ENCODE measurements at regions not wholly inside any gene's neighbourhood (a gene's known extent, or its start where the extent isn't known, plus 50 kb on each side); places are given as distances from the start of the nearest gene placed in this dataset.
A peak's percentile ranks its signal among the peaks of the same experiment; 100 is the strongest.

- Histone ChIP-seq H3K27ac (ENCODE audit: insufficient read depth, low read depth, low read length, poor library complexity, severe bottlenecking) (peak overlapping the region; percentile 65), H3K27me3 (ENCODE audit: control insufficient read depth, insufficient read depth, low read length, poor library complexity, severe bottlenecking) (no peaks in the 10 kb centered on the region), H3K36me3 (ENCODE audit: control insufficient read depth, insufficient read depth, low read length) (no peaks in the 10 kb centered on the region), H3K4me3 (ENCODE audit: insufficient read depth, low read depth, low read length) (no peak overlapping the region), H3K4me1 (ENCODE audit: control insufficient read depth, insufficient read depth, low read length) (peaks cover 6% of the 10 kb centered on the region), H3K9me3 (ENCODE audit: control insufficient read depth, low read length) (no peaks in the 10 kb centered on the region)
- 62 to 63% methylated on average over 17 of the region's 17 CpGs for WGBS, 2 experiments
Observed at GRCh38 chr10:3482200-3482993, 302.6 kb downstream of the KLF6 start.

- whole genome bisulfite sequencing, 2 experiments = 91 to 96% methylated on average over 8 of the region's 8 CpGs
- Histone ChIP-seq H3K27ac (ENCODE audit: insufficient read depth, low read depth, low read length, poor library complexity, severe bottlenecking) (no peak overlapping the region), H3K27me3 (ENCODE audit: control insufficient read depth, insufficient read depth, low read length, poor library complexity, severe bottlenecking) (no peaks in the 10 kb centered on the region), H3K4me3 (ENCODE audit: insufficient read depth, low read depth, low read length) (no peak overlapping the region), H3K9me3 (ENCODE audit: control insufficient read depth, low read length) (no peaks in the 10 kb centered on the region), H3K4me1 (ENCODE audit: control insufficient read depth, insufficient read depth, low read length) (peaks cover 7% of the 10 kb centered on the region), H3K36me3 (ENCODE audit: control insufficient read depth, insufficient read depth, low read length) (no peaks in the 10 kb centered on the region)
Observed at GRCh38 chr10:3481496-3481895, 303.5 kb downstream of the KLF6 start.

- Histone ChIP-seq H3K4me3 (ENCODE audit: insufficient read depth, low read depth, low read length) (no peak overlapping the region), H3K4me1 (ENCODE audit: control insufficient read depth, insufficient read depth, low read length) (peaks cover 9% of the 10 kb centered on the region), H3K36me3 (ENCODE audit: control insufficient read depth, insufficient read depth, low read length) (no peaks in the 10 kb centered on the region), H3K9me3 (ENCODE audit: control insufficient read depth, low read length) (no peaks in the 10 kb centered on the region), H3K27me3 (ENCODE audit: control insufficient read depth, insufficient read depth, low read length, poor library complexity, severe bottlenecking) (no peaks in the 10 kb centered on the region), H3K27ac (ENCODE audit: insufficient read depth, low read depth, low read length, poor library complexity, severe bottlenecking) (no peak overlapping the region)
Observed at GRCh38 chr10:3480990-3481315, 304.1 kb downstream of the KLF6 start.

GRCh38 chr10:3480281-3480989 is 304.6 kb downstream of the KLF6 start:
- 93 to 94% methylated on average over 8 of the region's 8 CpGs for WGBS, 2 experiments
- H3K9me3 ChIP-seq (ENCODE audit: control insufficient read depth, low read length) = no peaks in the 10 kb centered on the region
- peaks cover 9% of the 10 kb centered on the region for H3K4me1 ChIP-seq (ENCODE audit: control insufficient read depth, insufficient read depth, low read length)
- H3K4me3 ChIP-seq (ENCODE audit: insufficient read depth, low read depth, low read length) = no peak overlapping the region
- H3K36me3 ChIP-seq (ENCODE audit: control insufficient read depth, insufficient read depth, low read length) = no peaks in the 10 kb centered on the region
- H3K27ac ChIP-seq (ENCODE audit: insufficient read depth, low read depth, low read length, poor library complexity, severe bottlenecking) = no peak overlapping the region
- no peaks in the 10 kb centered on the region for H3K27me3 ChIP-seq (ENCODE audit: control insufficient read depth, insufficient read depth, low read length, poor library complexity, severe bottlenecking)

GRCh38 chr10:3478632-3479240 is 306.2 kb upstream of the PITRM1 start:
- no peak overlapping the region for H3K4me3 ChIP-seq (ENCODE audit: insufficient read depth, low read depth, low read length)
- peaks cover 9% of the 10 kb centered on the region for H3K4me1 ChIP-seq (ENCODE audit: control insufficient read depth, insufficient read depth, low read length)
- H3K36me3 ChIP-seq (ENCODE audit: control insufficient read depth, insufficient read depth, low read length) = no peaks in the 10 kb centered on the region
- no peaks in the 10 kb centered on the region for H3K9me3 ChIP-seq (ENCODE audit: control insufficient read depth, low read length)
- 94 to 96% methylated on average over 7 of the region's 7 CpGs for WGBS, 2 experiments
- no peak overlapping the region for H3K27ac ChIP-seq (ENCODE audit: insufficient read depth, low read depth, low read length, poor library complexity, severe bottlenecking)
- H3K27me3 ChIP-seq (ENCODE audit: control insufficient read depth, insufficient read depth, low read length, poor library complexity, severe bottlenecking) = no peaks in the 10 kb centered on the region

GRCh38 chr10:3478153-3478552 is 305.6 kb upstream of the PITRM1 start:
- Histone ChIP-seq H3K36me3 (ENCODE audit: control insufficient read depth, insufficient read depth, low read length) (no peaks in the 10 kb centered on the region), H3K9me3 (ENCODE audit: control insufficient read depth, low read length) (no peaks in the 10 kb centered on the region), H3K4me3 (ENCODE audit: insufficient read depth, low read depth, low read length) (no peak overlapping the region), H3K27me3 (ENCODE audit: control insufficient read depth, insufficient read depth, low read length, poor library complexity, severe bottlenecking) (no peaks in the 10 kb centered on the region), H3K27ac (ENCODE audit: insufficient read depth, low read depth, low read length, poor library complexity, severe bottlenecking) (no peak overlapping the region), H3K4me1 (ENCODE audit: control insufficient read depth, insufficient read depth, low read length) (peaks cover 9% of the 10 kb centered on the region)
- 83 to 95% methylated on average over 1 to 2 of the region's 2 CpGs for WGBS, 2 experiments

- peaks cover 8% of the 10 kb centered on the region for H3K4me1 ChIP-seq (ENCODE audit: control insufficient read depth, insufficient read depth, low read length)
- H3K27me3 ChIP-seq (ENCODE audit: control insufficient read depth, insufficient read depth, low read length, poor library complexity, severe bottlenecking) = no peaks in the 10 kb centered on the region
- H3K36me3 ChIP-seq (ENCODE audit: control insufficient read depth, insufficient read depth, low read length) = no peaks in the 10 kb centered on the region
- no peaks in the 10 kb centered on the region for H3K9me3 ChIP-seq (ENCODE audit: control insufficient read depth, low read length)
- H3K4me3 ChIP-seq (ENCODE audit: insufficient read depth, low read depth, low read length) = no peak overlapping the region
- WGBS, 2 experiments = 79 to 86% methylated on average over 2 to 3 of the region's 3 CpGs
- H3K27ac ChIP-seq (ENCODE audit: insufficient read depth, low read depth, low read length, poor library complexity, severe bottlenecking) = no peak overlapping the region
Observed at GRCh38 chr10:3477683-3478082, 305.1 kb upstream of the PITRM1 start.

- peaks cover 7% of the 10 kb centered on the region for H3K4me1 ChIP-seq (ENCODE audit: control insufficient read depth, insufficient read depth, low read length)
- no peak overlapping the region for H3K27ac ChIP-seq (ENCODE audit: insufficient read depth, low read depth, low read length, poor library complexity, severe bottlenecking)
- WGBS, 2 experiments = 95 to 96% methylated on average over 12 of the region's 12 CpGs
- H3K27me3 ChIP-seq (ENCODE audit: control insufficient read depth, insufficient read depth, low read length, poor library complexity, severe bottlenecking) = no peaks in the 10 kb centered on the region
- no peak overlapping the region for H3K4me3 ChIP-seq (ENCODE audit: insufficient read depth, low read depth, low read length)
- no peaks in the 10 kb centered on the region for H3K9me3 ChIP-seq (ENCODE audit: control insufficient read depth, low read length)
- no peaks in the 10 kb centered on the region for H3K36me3 ChIP-seq (ENCODE audit: control insufficient read depth, insufficient read depth, low read length)
Observed at GRCh38 chr10:3476640-3477448, 304.3 kb upstream of the PITRM1 start.

- Histone ChIP-seq H3K27me3 (ENCODE audit: control insufficient read depth, insufficient read depth, low read length, poor library complexity, severe bottlenecking) (no peaks in the 10 kb centered on the region), H3K4me3 (ENCODE audit: insufficient read depth, low read depth, low read length) (no peak overlapping the region), H3K9me3 (ENCODE audit: control insufficient read depth, low read length) (no peaks in the 10 kb centered on the region), H3K27ac (ENCODE audit: insufficient read depth, low read depth, low read length, poor library complexity, severe bottlenecking) (no peak overlapping the region), H3K36me3 (ENCODE audit: control insufficient read depth, insufficient read depth, low read length) (no peaks in the 10 kb centered on the region), H3K4me1 (ENCODE audit: control insufficient read depth, insufficient read depth, low read length) (peaks cover 12% of the 10 kb centered on the region)
- 82 to 87% methylated on average over 10 of the region's 10 CpGs for WGBS, 2 experiments
Observed at GRCh38 chr10:3476186-3476585, 303.6 kb upstream of the PITRM1 start.

GRCh38 chr10:3475367-3475766 is 302.8 kb upstream of the PITRM1 start:
- Histone ChIP-seq H3K27ac (ENCODE audit: insufficient read depth, low read depth, low read length, poor library complexity, severe bottlenecking) (no peak overlapping the region), H3K36me3 (ENCODE audit: control insufficient read depth, insufficient read depth, low read length) (no peaks in the 10 kb centered on the region), H3K4me3 (ENCODE audit: insufficient read depth, low read depth, low read length) (no peak overlapping the region), H3K9me3 (ENCODE audit: control insufficient read depth, low read length) (no peaks in the 10 kb centered on the region), H3K4me1 (ENCODE audit: control insufficient read depth, insufficient read depth, low read length) (peaks cover 12% of the 10 kb centered on the region), H3K27me3 (ENCODE audit: control insufficient read depth, insufficient read depth, low read length, poor library complexity, severe bottlenecking) (no peaks in the 10 kb centered on the region)
- 92 to 94% methylated on average over 6 of the region's 6 CpGs for WGBS, 2 experiments

Measured in ectodermal cell (in vitro differentiated cells).